Testis (tissue), 2 donors: ENCODE measurements at regions not wholly inside any gene's neighbourhood (a gene's known extent, or its start where the extent isn't known, plus 50 kb on each side); places are given as distances from the start of the nearest gene placed in this dataset.

Source experiments
- DNase-seq: peaks from one replicate; pipeline ENCODE4 v3.0.0-alpha.2; 2019
- H3K27ac ChIP-seq, 2 donors: fragments of 200-600 bp; sonication (generic); one replicate each; pipeline ENCODE4 v1.5.1; 2019
- H3K27me3 ChIP-seq: fragments of 200-600 bp; sonication (generic); one replicate; pipeline ENCODE4 v1.5.1; 2019
- H3K36me3 ChIP-seq: fragments of 200-600 bp; sonication (generic); one replicate; pipeline ENCODE4 v1.5.1; 2017; ENCODE audit warnings: low read depth; ENCODE audit errors: missing control alignments
- H3K4me1 ChIP-seq: fragments of 200-600 bp; sonication (generic); one replicate; pipeline ENCODE4 v1.5.1; 2019
- H3K4me3 ChIP-seq, 2 donors: fragments of 200-600 bp; sonication (generic); one replicate each; pipeline ENCODE4 v1.5.1; 2017 to 2019
- H3K9me3 ChIP-seq: fragments of 200-600 bp; sonication (generic); one replicate; pipeline ENCODE4 v1.5.1; 2017
- CTCF ChIP-seq, 3 experiments: fragments of 450-650 bp in 2 of 3; fragments of 200-600 bp in 1 of 3; sonication (generic) in 1 of 3; IDR thresholded peaks; one replicate each; pipeline ENCODE4 v1.5.1; 2016 to 2019; ENCODE audit warnings: antibody characterized with exemption in 3 of 3, mild to moderate bottlenecking in 2 of 3, moderate library complexity in 1 of 3
- POLR2A ChIP-seq: fragments of 450-650 bp; IDR thresholded peaks from one replicate; pipeline ENCODE4 v1.6.1; 2017; ENCODE audit warnings: antibody characterized with exemption, mild to moderate bottlenecking, moderate library complexity
- WGBS, 2 donors: methylation state at CpG; one replicate each; pipeline ENCODE4 v1.1.5; 2018; 5-methylcytosine and 5-hydroxymethylcytosine counted together
- intact Hi-C: fragments of 100-400 bp; cut with DNase I; formaldehyde crosslinking; loops from one replicate; pipeline ENCODE4 v1.15.1; 2023; ENCODE audit warnings: low total_unique reads

GRCh38 chr6:113394216-113394615 is 462.9 kb upstream of the MARCKS start:
- no peak for DNase-seq
- Histone ChIP-seq H3K36me3 (no peaks in the 10 kb centered on the region), H3K9me3 (no peaks in the 10 kb centered on the region), H3K4me1 (peaks cover 7% of the 10 kb centered on the region), H3K4me3 (no peak overlapping the region), H3K27me3 (no peaks in the 10 kb centered on the region), H3K27ac (no peak overlapping the region)
- WGBS, 2 donors = 84 to 88% methylated on average over 4 of the region's 4 CpGs
- TF ChIP-seq CTCF (IDR thresholded peaks at IDR 0.05) (no peak), POLR2A (no peak)
- intact Hi-C loops = no loop called here

- TF ChIP-seq CTCF (IDR thresholded peaks at IDR 0.05) (no peak), POLR2A (no peak)
- Histone ChIP-seq H3K9me3 (no peaks in the 10 kb centered on the region), H3K36me3 (no peaks in the 10 kb centered on the region), H3K4me3 (no peak overlapping the region), H3K4me1 (peaks cover 7% of the 10 kb centered on the region), H3K27ac (no peak overlapping the region), H3K27me3 (no peaks in the 10 kb centered on the region)
- WGBS, 2 donors = 93 to 99% methylated on average over 2 of the region's 2 CpGs
- intact Hi-C loops = no loop called here
- no peak for DNase-seq
Observed at GRCh38 chr6:113394729-113395128, 462.4 kb upstream of the MARCKS start.

- intact Hi-C loops = no loop called here
- no peaks in the 10 kb centered on the region for H3K36me3 ChIP-seq
- no peak overlapping the region for H3K4me3 ChIP-seq
- no peaks in the 10 kb centered on the region for H3K9me3 ChIP-seq
- H3K4me1 ChIP-seq = peaks cover 7% of the 10 kb centered on the region
- H3K27ac ChIP-seq = no peak overlapping the region
- TF ChIP-seq CTCF (IDR thresholded peaks at IDR 0.05) (no peak), POLR2A (no peak)
- no peak for DNase-seq
- WGBS, 2 donors = 48 to 56% methylated on average over 2 of the region's 2 CpGs
- no peaks in the 10 kb centered on the region for H3K27me3 ChIP-seq
Observed at GRCh38 chr6:113396730-113397129, 460.4 kb upstream of the MARCKS start.

- DNase-seq = no peak
- Histone ChIP-seq H3K27ac (no peak overlapping the region), H3K4me3 (no peak overlapping the region), H3K4me1 (peaks cover 7% of the 10 kb centered on the region), H3K36me3 (no peaks in the 10 kb centered on the region), H3K27me3 (no peaks in the 10 kb centered on the region), H3K9me3 (no peaks in the 10 kb centered on the region)
- 83 to 90% methylated on average over 3 of the region's 3 CpGs for whole genome bisulfite sequencing, 2 donors
- intact Hi-C loops = no loop called here
- TF ChIP-seq POLR2A = no peak
- no peak for TF ChIP-seq CTCF (IDR thresholded peaks at IDR 0.05)
Observed at GRCh38 chr6:113397236-113397635, 459.9 kb upstream of the MARCKS start.

GRCh38 chr6:113401231-113401630 is 455.9 kb upstream of the MARCKS start:
- DNase-seq = no peak
- Histone ChIP-seq H3K9me3 (no peaks in the 10 kb centered on the region), H3K27ac (no peak overlapping the region), H3K4me1 (peaks cover 5% of the 10 kb centered on the region), H3K4me3 (no peak overlapping the region), H3K36me3 (no peaks in the 10 kb centered on the region), H3K27me3 (no peaks in the 10 kb centered on the region)
- no peak for TF ChIP-seq POLR2A
- no peak for TF ChIP-seq CTCF (IDR thresholded peaks at IDR 0.05)
- intact Hi-C loops = no loop called here
- 83 to 84% methylated on average over 2 of the region's 2 CpGs for WGBS, 2 donors
